Testis (tissue), 2 donors: ENCODE measurements at regions not wholly inside any gene's neighbourhood (a gene's known extent, or its start where the extent isn't known, plus 50 kb on each side); places are given as distances from the start of the nearest gene placed in this dataset.

Experiments
- DNase-seq: peaks from one replicate; pipeline ENCODE4 v3.0.0-alpha.2; 2019
- H3K27ac ChIP-seq, 2 donors: fragments of 200-600 bp; sonication (generic); one replicate each; pipeline ENCODE4 v1.5.1; 2019
- H3K27me3 ChIP-seq: fragments of 200-600 bp; sonication (generic); one replicate; pipeline ENCODE4 v1.5.1; 2019
- H3K36me3 ChIP-seq: fragments of 200-600 bp; sonication (generic); one replicate; pipeline ENCODE4 v1.5.1; 2017; ENCODE audit warnings: low read depth; ENCODE audit errors: missing control alignments
- H3K4me1 ChIP-seq: fragments of 200-600 bp; sonication (generic); one replicate; pipeline ENCODE4 v1.5.1; 2019
- H3K4me3 ChIP-seq, 2 donors: fragments of 200-600 bp; sonication (generic); one replicate each; pipeline ENCODE4 v1.5.1; 2017 to 2019
- H3K9me3 ChIP-seq: fragments of 200-600 bp; sonication (generic); one replicate; pipeline ENCODE4 v1.5.1; 2017
- CTCF ChIP-seq, 3 experiments: fragments of 450-650 bp in 2 of 3; fragments of 200-600 bp in 1 of 3; sonication (generic) in 1 of 3; IDR thresholded peaks; one replicate each; pipeline ENCODE4 v1.5.1; 2016 to 2019; ENCODE audit warnings: antibody characterized with exemption in 3 of 3, mild to moderate bottlenecking in 2 of 3, moderate library complexity in 1 of 3
- POLR2A ChIP-seq: fragments of 450-650 bp; IDR thresholded peaks from one replicate; pipeline ENCODE4 v1.6.1; 2017; ENCODE audit warnings: antibody characterized with exemption, mild to moderate bottlenecking, moderate library complexity
- WGBS, 2 donors: methylation state at CpG; one replicate each; pipeline ENCODE4 v1.1.5; 2018; 5-methylcytosine and 5-hydroxymethylcytosine counted together
- intact Hi-C: fragments of 100-400 bp; cut with DNase I; formaldehyde crosslinking; loops from one replicate; pipeline ENCODE4 v1.15.1; 2023; ENCODE audit warnings: low total_unique reads

- H3K27me3 ChIP-seq = no peaks in the 10 kb centered on the region
- WGBS, 2 donors = 54 to 59% methylated on average over 3 of the region's 3 CpGs
- H3K36me3 ChIP-seq = no peaks in the 10 kb centered on the region
- H3K4me1 ChIP-seq = no peaks in the 10 kb centered on the region
- TF ChIP-seq CTCF (IDR thresholded peaks at IDR 0.05) = no peak
- DNase-seq = no peak
- no peak overlapping the region for H3K4me3 ChIP-seq
- no peak overlapping the region for H3K27ac ChIP-seq
- intact Hi-C loops = no loop called here
- no peaks in the 10 kb centered on the region for H3K9me3 ChIP-seq
These were observed 614.2 kb downstream of the BCL11A start for GRCh38 chr2:59939236-59939635.

GRCh38 chr2:59938181-59938580 is 615.3 kb downstream of the BCL11A start:
- 52 to 69% methylated on average over 2 of the region's 2 CpGs for WGBS, 2 donors
- no peaks in the 10 kb centered on the region for H3K9me3 ChIP-seq
- intact Hi-C loops = no loop called here

GRCh38 chr2:59936048-59936447 is 617.4 kb downstream of the BCL11A start:
- H3K4me1 ChIP-seq = no peaks in the 10 kb centered on the region
- no peak for DNase-seq
- TF ChIP-seq CTCF (IDR thresholded peaks at IDR 0.05) (no peak), POLR2A (no peak)
- no peaks in the 10 kb centered on the region for H3K9me3 ChIP-seq
- no peak overlapping the region for H3K4me3 ChIP-seq
- 63 to 67% methylated on average over 3 of the region's 3 CpGs for WGBS, 2 donors
- H3K36me3 ChIP-seq = no peaks in the 10 kb centered on the region
- H3K27me3 ChIP-seq = no peaks in the 10 kb centered on the region
- no peak overlapping the region for H3K27ac ChIP-seq
- intact Hi-C loops = no loop called here

More at GRCh38 chr2:59938181-59938580, 615.3 kb downstream of the BCL11A start:
- Histone ChIP-seq H3K4me1 (no peaks in the 10 kb centered on the region), H3K27me3 (no peaks in the 10 kb centered on the region), H3K36me3 (no peaks in the 10 kb centered on the region), H3K4me3 (no peak overlapping the region), H3K27ac (no peak overlapping the region)
- no peak for DNase-seq
- TF ChIP-seq CTCF (IDR thresholded peaks at IDR 0.05) = no peak
- TF ChIP-seq POLR2A = no peak

GRCh38 chr2:59935005-59935404 is 618.4 kb downstream of the BCL11A start:
- intact Hi-C loops = no loop called here
- DNase-seq = no peak
- no peak overlapping the region for H3K4me3 ChIP-seq
- H3K4me1 ChIP-seq = no peaks in the 10 kb centered on the region
- no peaks in the 10 kb centered on the region for H3K9me3 ChIP-seq
- no peak for TF ChIP-seq POLR2A
- TF ChIP-seq CTCF (IDR thresholded peaks at IDR 0.05) = no peak
- no peaks in the 10 kb centered on the region for H3K27me3 ChIP-seq
- H3K27ac ChIP-seq = no peak overlapping the region
- 78 to 84% methylated on average over 2 of the region's 2 CpGs for WGBS, 2 donors
- no peaks in the 10 kb centered on the region for H3K36me3 ChIP-seq

GRCh38 chr2:59933948-59934347 is 619.5 kb downstream of the BCL11A start:
- H3K27me3 ChIP-seq = no peaks in the 10 kb centered on the region
- WGBS, 2 donors = 61 to 63% methylated on average over 3 of the region's 3 CpGs
- H3K9me3 ChIP-seq = no peaks in the 10 kb centered on the region
- H3K36me3 ChIP-seq = no peaks in the 10 kb centered on the region
- no peak overlapping the region for H3K27ac ChIP-seq
- no peak for DNase-seq
- intact Hi-C loops = no loop called here
- no peak for TF ChIP-seq CTCF (IDR thresholded peaks at IDR 0.05)
- no peak for TF ChIP-seq POLR2A
- no peaks in the 10 kb centered on the region for H3K4me1 ChIP-seq
- H3K4me3 ChIP-seq = no peak overlapping the region
